K562 (cell line): ENCODE measurements at regions not wholly inside any gene's neighbourhood (a gene's known extent, or its start where the extent isn't known, plus 50 kb on each side); places are given as distances from the start of the nearest gene placed in this dataset.

Source experiments
- DPF2 ChIP-seq: fragments of 450-650 bp; IDR thresholded peaks from 2 replicates; pipeline ENCODE4 v1.6.1; 2016
- EGR1 ChIP-seq: fragments of 450-650 bp; conservative IDR thresholded peaks from 2 replicates; pipeline ENCODE4 v1.6.1; 2017; ENCODE audit warnings: mild to moderate bottlenecking
- GTF2F1 ChIP-seq: IDR thresholded peaks from 2 replicates; pipeline ENCODE4 v1.6.1; 2011; ENCODE audit warnings: low read depth, low read length, improper control_type of control experiment
- MEF2A ChIP-seq: IDR thresholded peaks from 2 replicates; pipeline ENCODE4 v1.6.1; 2011; ENCODE audit warnings: low read depth, mild to moderate bottlenecking, low read length, moderate library complexity; ENCODE audit not compliant: control insufficient read depth
- NFXL1 ChIP-seq: fragments of 450-650 bp; formaldehyde crosslinking; IDR thresholded peaks from 2 replicates; pipeline ENCODE4 v1.4.0; 2021; ENCODE audit warnings: mild to moderate bottlenecking
- PHF8 ChIP-seq: fragments of 200-600 bp; sonication (generic); IDR thresholded peaks from 2 replicates; pipeline ENCODE4 v1.6.1; 2012; ENCODE audit warnings: mixed run types, mild to moderate bottlenecking, inconsistent platforms, low read length, moderate library complexity, borderline replicate concordance
- ZBTB17 ChIP-seq: fragments of 450-650 bp; formaldehyde crosslinking; IDR thresholded peaks from 2 replicates; pipeline ENCODE4 v1.4.0; 2020; ENCODE audit warnings: mild to moderate bottlenecking
- ZNF583 ChIP-seq: fragments of 250-450 bp; sonication (Bioruptor Pico); IDR thresholded peaks from 2 replicates; pipeline ENCODE4 v1.4.0; 2020
- TF ChIP-seq, protein P1 (sequence below), 2 experiments: fragments of 250-450 bp in 1 of 2; fragments of 450-650 bp in 1 of 2; sonication (Bioruptor Pico) in 1 of 2; IDR thresholded peaks; 2 replicates each; pipeline versions ENCODE4 v1.6.1 to v1.8.0; 2016 to 2021; ENCODE audit warnings: mild to moderate bottlenecking in 2 of 2, moderate library complexity in 2 of 2, missing compliant biosample characterization in 1 of 2, missing genetic modification characterization in 1 of 2
- TF ChIP-seq, protein P2 (sequence below), 2 experiments: fragments of 450-650 bp in 1 of 2; sonication (generic) in 1 of 2; formaldehyde crosslinking in 1 of 2; IDR thresholded peaks; 2 replicates each; pipeline versions ENCODE4 v1.7.1 to v1.9.0; 2016 to 2022; ENCODE audit warnings: inconsistent platforms in 1 of 2, mild to moderate bottlenecking in 1 of 2, missing genetic modification reagents in 1 of 2
- TF ChIP-seq, protein P3 (sequence below): sonication (generic); formaldehyde crosslinking; IDR thresholded peaks from 2 replicates; pipeline ENCODE4 v1.8.1; 2023; ENCODE audit warnings: missing genetic modification reagents, mild to moderate bottlenecking, borderline replicate concordance

DNA sequence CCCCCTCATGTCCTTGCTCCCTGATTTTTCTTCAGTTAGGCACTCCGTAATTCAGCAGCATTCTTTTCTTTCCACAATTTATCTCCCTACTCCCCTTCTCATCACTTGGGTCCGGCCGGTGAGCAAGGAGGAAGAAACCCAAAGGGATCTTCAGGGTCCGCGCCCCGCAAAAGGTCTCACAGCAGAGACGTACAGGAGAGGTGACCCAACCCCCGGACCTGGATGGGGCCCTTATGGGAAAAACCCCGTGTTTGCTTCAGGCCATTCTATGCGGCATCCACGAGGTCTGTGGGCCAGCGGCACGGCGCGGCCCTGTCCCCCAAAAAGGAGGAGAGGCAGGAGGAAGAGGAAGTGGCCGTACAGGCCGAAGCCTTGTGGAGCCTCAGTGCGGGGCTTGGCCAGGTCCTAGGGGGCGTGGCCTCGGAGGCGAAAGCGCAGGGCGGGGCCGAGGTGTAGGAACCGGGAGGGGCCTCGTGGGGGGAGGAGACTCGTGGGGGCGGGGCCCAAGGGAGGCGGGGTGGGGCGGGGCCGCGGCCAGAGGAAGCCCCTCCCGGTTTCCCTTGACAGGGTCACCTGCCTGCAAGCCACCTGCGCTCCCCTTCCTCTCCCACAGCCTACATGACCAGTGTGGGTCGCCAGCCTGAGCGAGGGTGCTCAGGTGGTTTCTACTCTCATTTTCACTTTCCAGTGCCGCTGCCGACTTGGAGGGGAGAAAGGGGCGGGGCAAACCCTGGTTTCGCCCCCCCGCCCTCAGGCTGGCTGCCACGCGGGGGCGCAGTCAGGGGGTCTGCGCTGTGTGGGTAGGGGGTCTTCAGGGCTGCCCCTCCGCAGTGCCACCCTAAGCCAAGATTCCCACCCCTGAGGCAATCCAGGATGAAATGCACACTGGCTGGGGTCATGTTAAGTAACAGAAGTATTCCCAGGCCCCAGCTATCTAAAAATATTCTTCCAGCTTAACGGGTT lies 156.4 kb upstream of the XPO1 start (continued):
- TF ChIP-seq, protein P1, sequence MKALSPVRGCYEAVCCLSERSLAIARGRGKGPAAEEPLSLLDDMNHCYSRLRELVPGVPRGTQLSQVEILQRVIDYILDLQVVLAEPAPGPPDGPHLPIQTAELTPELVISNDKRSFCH (CRISPR knock-in tag; IDR thresholded peaks at IDR 0.05) = no peak
- TF ChIP-seq, protein P1 (tag; IDR thresholded peaks at IDR 0.05) = peak; percentile 21; the same call in 1 of the 2 replicates
- TF ChIP-seq GTF2F1 = 0 out of 2 replicates have a peak, but pooled peaks have one; percentile 10
- no peak for TF ChIP-seq NFXL1 (CRISPR knock-in tag)
- TF ChIP-seq PHF8 = peak; percentile 97
- no peak for TF ChIP-seq ZBTB17
- no peak for TF ChIP-seq MEF2A
- TF ChIP-seq ZNF583 (CRISPR knock-in tag) = 0 out of 2 replicates have a peak, but pooled peaks have one; percentile 67
- peak; percentile 47; the same call in 1 of the 2 replicates for TF ChIP-seq EGR1
- TF ChIP-seq DPF2 = 0 out of 2 replicates have a peak, but pooled peaks have one; percentile 22
- TF ChIP-seq, protein P2, sequence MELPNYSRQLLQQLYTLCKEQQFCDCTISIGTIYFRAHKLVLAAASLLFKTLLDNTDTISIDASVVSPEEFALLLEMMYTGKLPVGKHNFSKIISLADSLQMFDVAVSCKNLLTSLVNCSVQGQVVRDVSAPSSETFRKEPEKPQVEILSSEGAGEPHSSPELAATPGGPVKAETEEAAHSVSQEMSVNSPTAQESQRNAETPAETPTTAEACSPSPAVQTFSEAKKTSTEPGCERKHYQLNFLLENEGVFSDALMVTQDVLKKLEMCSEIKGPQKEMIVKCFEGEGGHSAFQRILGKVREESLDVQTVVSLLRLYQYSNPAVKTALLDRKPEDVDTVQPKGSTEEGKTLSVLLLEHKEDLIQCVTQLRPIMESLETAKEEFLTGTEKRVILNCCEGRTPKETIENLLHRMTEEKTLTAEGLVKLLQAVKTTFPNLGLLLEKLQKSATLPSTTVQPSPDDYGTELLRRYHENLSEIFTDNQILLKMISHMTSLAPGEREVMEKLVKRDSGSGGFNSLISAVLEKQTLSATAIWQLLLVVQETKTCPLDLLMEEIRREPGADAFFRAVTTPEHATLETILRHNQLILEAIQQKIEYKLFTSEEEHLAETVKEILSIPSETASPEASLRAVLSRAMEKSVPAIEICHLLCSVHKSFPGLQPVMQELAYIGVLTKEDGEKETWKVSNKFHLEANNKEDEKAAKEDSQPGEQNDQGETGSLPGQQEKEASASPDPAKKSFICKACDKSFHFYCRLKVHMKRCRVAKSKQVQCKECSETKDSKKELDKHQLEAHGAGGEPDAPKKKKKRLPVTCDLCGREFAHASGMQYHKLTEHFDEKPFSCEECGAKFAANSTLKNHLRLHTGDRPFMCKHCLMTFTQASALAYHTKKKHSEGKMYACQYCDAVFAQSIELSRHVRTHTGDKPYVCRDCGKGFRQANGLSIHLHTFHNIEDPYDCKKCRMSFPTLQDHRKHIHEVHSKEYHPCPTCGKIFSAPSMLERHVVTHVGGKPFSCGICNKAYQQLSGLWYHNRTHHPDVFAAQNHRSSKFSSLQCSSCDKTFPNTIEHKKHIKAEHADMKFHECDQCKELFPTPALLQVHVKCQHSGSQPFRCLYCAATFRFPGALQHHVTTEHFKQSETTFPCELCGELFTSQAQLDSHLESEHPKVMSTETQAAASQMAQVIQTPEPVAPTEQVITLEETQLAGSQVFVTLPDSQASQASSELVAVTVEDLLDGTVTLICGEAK (IDR thresholded peaks at IDR 0.05) = peak; percentile 71
- TF ChIP-seq, protein P2 (CRISPR knock-in tag; IDR thresholded peaks at IDR 0.05) = no peak
- TF ChIP-seq, protein P3, sequence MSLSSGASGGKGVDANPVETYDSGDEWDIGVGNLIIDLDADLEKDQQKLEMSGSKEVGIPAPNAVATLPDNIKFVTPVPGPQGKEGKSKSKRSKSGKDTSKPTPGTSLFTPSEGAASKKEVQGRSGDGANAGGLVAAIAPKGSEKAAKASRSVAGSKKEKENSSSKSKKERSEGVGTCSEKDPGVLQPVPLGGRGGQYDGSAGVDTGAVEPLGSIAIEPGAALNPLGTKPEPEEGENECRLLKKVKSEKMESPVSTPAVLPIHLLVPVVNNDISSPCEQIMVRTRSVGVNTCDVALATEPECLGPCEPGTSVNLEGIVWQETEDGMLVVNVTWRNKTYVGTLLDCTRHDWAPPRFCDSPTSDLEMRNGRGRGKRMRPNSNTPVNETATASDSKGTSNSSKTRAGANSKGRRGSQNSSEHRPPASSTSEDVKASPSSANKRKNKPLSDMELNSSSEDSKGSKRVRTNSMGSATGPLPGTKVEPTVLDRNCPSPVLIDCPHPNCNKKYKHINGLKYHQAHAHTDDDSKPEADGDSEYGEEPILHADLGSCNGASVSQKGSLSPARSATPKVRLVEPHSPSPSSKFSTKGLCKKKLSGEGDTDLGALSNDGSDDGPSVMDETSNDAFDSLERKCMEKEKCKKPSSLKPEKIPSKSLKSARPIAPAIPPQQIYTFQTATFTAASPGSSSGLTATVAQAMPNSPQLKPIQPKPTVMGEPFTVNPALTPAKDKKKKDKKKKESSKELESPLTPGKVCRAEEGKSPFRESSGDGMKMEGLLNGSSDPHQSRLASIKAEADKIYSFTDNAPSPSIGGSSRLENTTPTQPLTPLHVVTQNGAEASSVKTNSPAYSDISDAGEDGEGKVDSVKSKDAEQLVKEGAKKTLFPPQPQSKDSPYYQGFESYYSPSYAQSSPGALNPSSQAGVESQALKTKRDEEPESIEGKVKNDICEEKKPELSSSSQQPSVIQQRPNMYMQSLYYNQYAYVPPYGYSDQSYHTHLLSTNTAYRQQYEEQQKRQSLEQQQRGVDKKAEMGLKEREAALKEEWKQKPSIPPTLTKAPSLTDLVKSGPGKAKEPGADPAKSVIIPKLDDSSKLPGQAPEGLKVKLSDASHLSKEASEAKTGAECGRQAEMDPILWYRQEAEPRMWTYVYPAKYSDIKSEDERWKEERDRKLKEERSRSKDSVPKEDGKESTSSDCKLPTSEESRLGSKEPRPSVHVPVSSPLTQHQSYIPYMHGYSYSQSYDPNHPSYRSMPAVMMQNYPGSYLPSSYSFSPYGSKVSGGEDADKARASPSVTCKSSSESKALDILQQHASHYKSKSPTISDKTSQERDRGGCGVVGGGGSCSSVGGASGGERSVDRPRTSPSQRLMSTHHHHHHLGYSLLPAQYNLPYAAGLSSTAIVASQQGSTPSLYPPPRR (CRISPR knock-in tag) = no peak
